MM.1S (cell line): ENCODE measurements at regions not wholly inside any gene's neighbourhood (a gene's known extent, or its start where the extent isn't known, plus 50 kb on each side); places are given as distances from the start of the nearest gene placed in this dataset.

Source experiments
- CTCF ChIP-seq: fragments of 300-600 bp; sonication (generic); IDR thresholded peaks from 2 replicates; pipeline ENCODE4 v1.5.1; 2016; ENCODE audit warnings: antibody characterized with exemption, low read length, mixed read lengths
- EZH2 ChIP-seq: fragments of 300-600 bp; sonication (generic); optimal IDR thresholded peaks from 2 replicates; pipeline ENCODE3; 2017; ENCODE audit warnings: low read depth, mild to moderate bottlenecking, antibody characterized with exemption, low read length, mixed read lengths
- EZH2phosphoT487 ChIP-seq: fragments of 300-600 bp; sonication (generic); IDR thresholded peaks from 2 replicates; pipeline ENCODE4 v1.6.1; 2018; ENCODE audit warnings: antibody characterized with exemption, low read length

DNA sequence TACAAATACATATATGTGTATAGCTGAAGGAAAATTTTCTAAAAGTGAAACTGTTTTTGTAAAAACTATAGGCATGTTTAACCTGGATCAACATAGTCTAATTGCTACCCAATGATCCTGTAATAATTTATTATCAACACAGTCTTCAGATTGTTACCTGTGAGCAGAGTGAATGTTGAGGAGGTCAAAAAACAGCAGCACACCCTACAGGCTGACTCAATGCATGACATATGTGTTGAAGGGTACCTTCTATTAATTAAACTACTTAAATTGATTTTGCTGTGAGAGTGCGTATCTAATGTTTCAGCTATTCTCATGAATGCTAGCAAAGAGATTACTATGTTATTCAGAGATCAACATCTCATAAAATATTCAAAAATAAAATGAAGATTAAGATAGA, 411.4 kb downstream of the TNS3 start:
- TF ChIP-seq CTCF (peak; percentile 7; the same call in 1 of the 2 replicates), EZH2 (no peak), EZH2phosphoT487 (no peak)
